Uterus (tissue), 2 donors: ENCODE measurements at regions not wholly inside any gene's neighbourhood (a gene's known extent, or its start where the extent isn't known, plus 50 kb on each side); places are given as distances from the start of the nearest gene placed in this dataset.

Experiments used
- CTCF ChIP-seq, 4 experiments: fragments of 200-600 bp in 2 of 4; fragments of 450-650 bp in 2 of 4; sonication (generic) in 2 of 4; IDR thresholded peaks; one replicate each; pipeline ENCODE4 v1.5.1; 2016 to 2019; ENCODE audit warnings: antibody characterized with exemption in 4 of 4, mild to moderate bottlenecking in 2 of 4, moderate library complexity in 1 of 4
- POLR2A ChIP-seq, 2 donors: fragments of 450-650 bp; IDR thresholded peaks; one replicate each; pipeline ENCODE4 v1.6.1; 2016; ENCODE audit warnings: antibody characterized with exemption in 2 of 2, mild to moderate bottlenecking in 1 of 2, moderate library complexity in 1 of 2

GRCh38 chr2:5042666-5043440 lies 649.3 kb upstream of the SOX11 start:
- no peak for TF ChIP-seq POLR2A (IDR thresholded peaks at IDR 0.05)
- TF ChIP-seq CTCF (IDR thresholded peaks at IDR 0.05), result no peak
